IMR-90 (cell line): ENCODE measurements at regions not wholly inside any gene's neighbourhood (a gene's known extent, or its start where the extent isn't known, plus 50 kb on each side); places are given as distances from the start of the nearest gene placed in this dataset.

ENCODE experiments used
- ATAC-seq: fragments of 200-7000 bp; cut with Tn5 transposase; 2 replicates; pipeline ENCODE4 v1.9.1; 2020; ENCODE audit warnings: low read depth, mild to moderate bottlenecking, moderate library complexity
- BruUV-seq: library from RNA; stranded (reverse); fragments of 400-500 nt; replicated peaks from 2 replicates; lab custom pipeline; 2021; lab: Mats Ljungman, UMichigan
- CTCF ChIA-PET: fragments of 300-600 bp; formaldehyde crosslinking; extraction: SDS; loops from one replicate; lab custom pipeline; 2021; ENCODE audit warnings: antibody characterized with exemption; lab: Yijun Ruan, JAX
- POLR2A ChIA-PET: fragments of 300-600 bp; sonication (Branson Sonifier 250); formaldehyde crosslinking; loops from one replicate; lab custom pipeline; 2022; ENCODE audit warnings: antibody characterized with exemption; ENCODE audit not compliant: unreplicated experiment; lab: Charles Lee
- DNase-seq: peaks from one replicate; pipeline ENCODE4 v3.0.0; 2013
- H2AFZ ChIP-seq: replicated peaks from 2 replicates; pipeline ENCODE3; 2013; ENCODE audit warnings: low read length, mild to moderate bottlenecking; ENCODE audit not compliant: poor library complexity
- H2AK5ac ChIP-seq: 2 replicates; pipeline ENCODE4 v1.6.1; 2013; ENCODE audit warnings: low read depth, low read length, inconsistent platforms
- H2AK9ac ChIP-seq: replicated peaks from 2 replicates; pipeline ENCODE3; 2013; ENCODE audit warnings: mild to moderate bottlenecking, low read depth, low read length, moderate library complexity; ENCODE audit not compliant: poor library complexity
- H2BK120ac ChIP-seq: 2 replicates; pipeline ENCODE4 v1.6.1; 2013; ENCODE audit warnings: low read depth, low read length, inconsistent platforms
- H2BK15ac ChIP-seq: 3 replicates; pipeline ENCODE4 v1.6.1; 2013; ENCODE audit warnings: low read depth, low read length, inconsistent platforms
- H2BK20ac ChIP-seq: 2 replicates; pipeline ENCODE4 v1.6.1; 2013; ENCODE audit warnings: low read depth, mild to moderate bottlenecking, inconsistent platforms, low read length, moderate library complexity
- H2BK5ac ChIP-seq: 2 replicates; pipeline ENCODE4 v1.6.1; 2013; ENCODE audit warnings: mild to moderate bottlenecking, low read depth, low read length, inconsistent platforms; ENCODE audit not compliant: poor library complexity, severe bottlenecking
- H3K14ac ChIP-seq: replicated peaks from 2 replicates; pipeline ENCODE4 v1.6.1; 2013; ENCODE audit warnings: low read depth, low read length, inconsistent platforms
- H3K18ac ChIP-seq: 2 replicates; pipeline ENCODE4 v1.6.1; 2013; ENCODE audit warnings: low read depth, low read length, control low read depth
- H3K23ac ChIP-seq: 2 replicates; pipeline ENCODE4 v1.6.1; 2013; ENCODE audit warnings: low read depth, low read length, inconsistent platforms
- H3K27ac ChIP-seq: 2 replicates; pipeline ENCODE4 v1.5.1; 2013; ENCODE audit warnings: mild to moderate bottlenecking, control low read depth, low read length; ENCODE audit not compliant: insufficient read depth
- H3K27me3 ChIP-seq: 2 replicates; pipeline ENCODE4 v1.6.1; 2013; ENCODE audit warnings: low read length; ENCODE audit not compliant: control insufficient read depth, insufficient read depth
- H3K36me3 ChIP-seq: 2 replicates; pipeline ENCODE4 v1.6.1; 2013; ENCODE audit warnings: low read length, mixed read lengths; ENCODE audit not compliant: control insufficient read depth, insufficient read depth
- H3K4ac ChIP-seq: 2 replicates; pipeline ENCODE4 v1.6.1; 2013; ENCODE audit warnings: low read depth, low read length, inconsistent platforms
- H3K4me1 ChIP-seq: 2 replicates; pipeline ENCODE4 v1.6.1; 2013; ENCODE audit warnings: low read length, mixed read lengths; ENCODE audit not compliant: control insufficient read depth, insufficient read depth
- H3K4me2 ChIP-seq: 2 replicates; pipeline ENCODE4 v1.6.1; 2013; ENCODE audit warnings: low read depth, mild to moderate bottlenecking, control low read depth, low read length, moderate library complexity
- H3K4me3 ChIP-seq: 2 replicates; pipeline ENCODE4 v1.5.1; 2013; ENCODE audit warnings: low read depth, mild to moderate bottlenecking, control low read depth, low read length, moderate library complexity; ENCODE audit not compliant: insufficient read depth
- H3K56ac ChIP-seq: 2 replicates; pipeline ENCODE4 v1.6.1; 2013; ENCODE audit warnings: low read length, inconsistent platforms; ENCODE audit not compliant: insufficient read depth; ENCODE audit errors: extremely low read depth
- H3K79me1 ChIP-seq, 2 experiments: 2 replicates each; pipeline ENCODE4 v1.6.1; 2013; ENCODE audit warnings: low read length in 2 of 2, inconsistent platforms in 1 of 2, low read depth in 1 of 2
- H3K9ac ChIP-seq: 2 replicates; pipeline ENCODE4 v1.6.1; 2013; ENCODE audit warnings: low read depth, low read length, control low read depth
- H3K9me1 ChIP-seq: 2 replicates; pipeline ENCODE4 v1.6.1; 2013; ENCODE audit warnings: low read length, inconsistent platforms; ENCODE audit not compliant: insufficient read depth
- H3K9me3 ChIP-seq: 2 replicates; pipeline ENCODE4 v1.6.1; 2013; ENCODE audit warnings: low read length; ENCODE audit not compliant: control insufficient read depth, insufficient read depth
- H4K20me1 ChIP-seq: 2 replicates; pipeline ENCODE4 v1.6.1; 2013; ENCODE audit warnings: low read length, inconsistent platforms; ENCODE audit not compliant: insufficient read depth
- H4K5ac ChIP-seq: 2 replicates; pipeline ENCODE4 v1.6.1; 2013; ENCODE audit warnings: mild to moderate bottlenecking, low read depth, low read length, control low read depth
- H4K8ac ChIP-seq, 2 experiments: 2 replicates each; pipeline ENCODE4 v1.6.1; 2013; ENCODE audit warnings: low read depth in 2 of 2, low read length in 2 of 2, control low read depth in 1 of 2, inconsistent platforms in 1 of 2
- H4K91ac ChIP-seq: 2 replicates; pipeline ENCODE4 v1.6.1; 2013; ENCODE audit warnings: low read depth, low read length, inconsistent platforms; ENCODE audit not compliant: insufficient read depth
- BHLHE40 ChIP-seq: fragments of 150-350 bp; IDR thresholded peaks from 2 replicates; pipeline ENCODE4 v1.6.1; 2016; ENCODE audit warnings: mild to moderate bottlenecking, low read depth, low read length
- CEBPB ChIP-seq: IDR thresholded peaks from 2 replicates; pipeline ENCODE4 v1.6.1; 2012; ENCODE audit warnings: low read depth, low read length, improper control_type of control experiment
- CTCF ChIP-seq: conservative IDR thresholded peaks from 2 replicates; pipeline ENCODE4 v1.5.1; 2012; ENCODE audit warnings: mild to moderate bottlenecking, low read depth, low read length, improper control_type of control experiment
- ELK1 ChIP-seq: fragments of 150-350 bp; IDR thresholded peaks from 2 replicates; pipeline ENCODE4 v1.6.1; 2016; ENCODE audit warnings: low read depth, mild to moderate bottlenecking, low read length, moderate library complexity, borderline replicate concordance
- FOS ChIP-seq: fragments of 150-350 bp; IDR thresholded peaks from 2 replicates; pipeline ENCODE4 v1.6.1; 2016; ENCODE audit warnings: low read depth, low read length
- MAFK ChIP-seq: IDR thresholded peaks from 2 replicates; pipeline ENCODE4 v1.6.1; 2012; ENCODE audit warnings: low read depth, low read length, improper control_type of control experiment
- MAZ ChIP-seq: IDR thresholded peaks from 2 replicates; pipeline ENCODE4 v1.6.1; 2012; ENCODE audit warnings: low read depth, mild to moderate bottlenecking, low read length, improper control_type of control experiment, moderate library complexity, borderline replicate concordance
- MXI1 ChIP-seq: IDR thresholded peaks from 2 replicates; pipeline ENCODE4 v1.6.1; 2012; ENCODE audit warnings: low read depth, mild to moderate bottlenecking, low read length, moderate library complexity, borderline replicate concordance
- NFE2L2 ChIP-seq: fragments of 150-350 bp; IDR thresholded peaks from 2 replicates; pipeline ENCODE4 v1.6.1; 2016; ENCODE audit warnings: low read depth, mild to moderate bottlenecking, low read length
- POLR2A ChIP-seq: IDR thresholded peaks from 2 replicates; pipeline ENCODE4 v1.6.1; 2012; ENCODE audit warnings: mild to moderate bottlenecking, low read depth, low read length
- RAD21 ChIP-seq: IDR thresholded peaks from 2 replicates; pipeline ENCODE4 v1.6.1; 2012; ENCODE audit warnings: low read length, improper control_type of control experiment
- RCOR1 ChIP-seq: IDR thresholded peaks from 2 replicates; pipeline ENCODE4 v1.6.1; 2012; ENCODE audit warnings: mild to moderate bottlenecking, low read length, improper control_type of control experiment; ENCODE audit not compliant: insufficient replicate concordance
- RFX5 ChIP-seq: IDR thresholded peaks from 2 replicates; pipeline ENCODE4 v1.8.0; 2012; ENCODE audit warnings: low read depth, mild to moderate bottlenecking, low read length, moderate library complexity
- SMC3 ChIP-seq: fragments of 150-350 bp; IDR thresholded peaks from 2 replicates; pipeline ENCODE4 v1.6.1; 2016; ENCODE audit warnings: low read depth, mild to moderate bottlenecking, antibody characterized with exemption, low read length, moderate library complexity
- WGBS, 2 experiments: methylation state at CpG; one replicate each; pipeline versions ENCODE4 v1.1.5 to v1.1.7; 2013; ENCODE audit warnings: missing lambda C conversion rate in 2 of 2; ENCODE audit not compliant: insufficient read length in 1 of 2; ENCODE audit errors: extremely low coverage in 2 of 2; 5-methylcytosine and 5-hydroxymethylcytosine counted together
- dilution Hi-C: fragments of 300-500 bp; cut with HindIII; formaldehyde crosslinking; loops from one replicate; pipeline ENCODE4 v1.14.3; 2018; ENCODE audit warnings: low sequenced_read_pairs; ENCODE audit not compliant: unreplicated experiment
- in situ Hi-C: fragments of 300-500 bp; cut with MboI; formaldehyde crosslinking; loops from 3 replicates; pipeline ENCODE4 v1.14.3; 2019; ENCODE audit warnings: low sequenced_read_pairs, inconsistent platforms, mixed read lengths
- intact Hi-C: fragments of 100-400 bp; cut with micrococcal nuclease; formaldehyde crosslinking; loops from 2 replicates; pipeline ENCODE4 v1.10.0; 2022
- TF ChIP-seq, protein P1 (sequence below): fragments of 150-350 bp; IDR thresholded peaks from 2 replicates; pipeline ENCODE4 v1.6.1; 2017; ENCODE audit warnings: mild to moderate bottlenecking, antibody characterized with exemption, low read length, low read depth

GRCh38 chr2:58447586-58447985 lies 206.5 kb upstream of the FANCL start:
- BruUV-seq: no TSS peak
- Histone ChIP-seq H2AK5ac (no peak overlapping the region), H3K27ac (no peak overlapping the region), H3K18ac (no peak overlapping the region), H3K4me3 (no peak overlapping the region), H4K20me1 (no peaks in the 10 kb centered on the region), H2BK120ac (no peak overlapping the region), H2BK15ac (no peak overlapping the region), H3K14ac (no peak overlapping the region), H2BK5ac (no peak overlapping the region), H3K9me1 (no peaks in the 10 kb centered on the region), H3K4me2 (no peak overlapping the region), H4K5ac (no peak overlapping the region), H3K27me3 (no peaks in the 10 kb centered on the region), H3K9ac (no peak overlapping the region), H3K4ac (no peak overlapping the region), H3K56ac (no peak overlapping the region), H4K91ac (no peak overlapping the region), H3K9me3 (no peaks in the 10 kb centered on the region), H3K4me1 (no peaks in the 10 kb centered on the region), H3K79me1 (no peaks in the 10 kb centered on the region), H2BK20ac (no peak overlapping the region), H2AK9ac (no peak overlapping the region), H3K23ac (no peak overlapping the region), H2AFZ (no peak overlapping the region), H3K36me3 (no peaks in the 10 kb centered on the region), H4K8ac (no peak overlapping the region)
- ChIA-PET POLR2A (no interaction called here), CTCF (interaction anchor here (0.7 to 1.1 kb wide), 7 partner anchors 9 to 688 kb away, joined by 3 to 5 read pairs (median 3); no protein-coding TSS in a partner anchor)
- dilution Hi-C loops: no loop called here
- DNase-seq (no peak), ATAC-seq (no peak)
- intact Hi-C loops: loop anchor here (10.0 kb wide), 1 partner anchor 403 kb away; the partner anchor contains the start of gene VRK2
- in situ Hi-C loops: loop anchor here (25.0 kb wide), 1 partner anchor 310 kb away; no protein-coding TSS in a partner anchor
- no CpG with 5 or more reads among the region's 2 CpGs for WGBS, 2 experiments
- TF ChIP-seq RFX5: no peak
- TF ChIP-seq RAD21: no peak
- no peak for TF ChIP-seq CTCF
- no peak for TF ChIP-seq ELK1
- no peak for TF ChIP-seq RCOR1
- no peak for TF ChIP-seq BHLHE40
- no peak for TF ChIP-seq MXI1
- no peak for TF ChIP-seq NFE2L2
- TF ChIP-seq, protein P1, sequence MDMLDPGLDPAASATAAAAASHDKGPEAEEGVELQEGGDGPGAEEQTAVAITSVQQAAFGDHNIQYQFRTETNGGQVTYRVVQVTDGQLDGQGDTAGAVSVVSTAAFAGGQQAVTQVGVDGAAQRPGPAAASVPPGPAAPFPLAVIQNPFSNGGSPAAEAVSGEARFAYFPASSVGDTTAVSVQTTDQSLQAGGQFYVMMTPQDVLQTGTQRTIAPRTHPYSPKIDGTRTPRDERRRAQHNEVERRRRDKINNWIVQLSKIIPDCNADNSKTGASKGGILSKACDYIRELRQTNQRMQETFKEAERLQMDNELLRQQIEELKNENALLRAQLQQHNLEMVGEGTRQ: no peak
- TF ChIP-seq POLR2A: no peak
- TF ChIP-seq CEBPB: no peak
- TF ChIP-seq MAZ: no peak
- no peak for TF ChIP-seq FOS
- TF ChIP-seq MAFK: no peak
- no peak for TF ChIP-seq SMC3
